GM19043 (cell line): ENCODE measurements at regions not wholly inside any gene's neighbourhood (a gene's known extent, or its start where the extent isn't known, plus 50 kb on each side); places are given as distances from the start of the nearest gene placed in this dataset.

ENCODE experiments used
- ATAC-seq: cut with Tn5 transposase; IDR thresholded peaks from one replicate; pipeline ENCODE4 v1.9.1; 2021; ENCODE audit warnings: low read depth; ENCODE audit not compliant: unreplicated experiment

DNA sequence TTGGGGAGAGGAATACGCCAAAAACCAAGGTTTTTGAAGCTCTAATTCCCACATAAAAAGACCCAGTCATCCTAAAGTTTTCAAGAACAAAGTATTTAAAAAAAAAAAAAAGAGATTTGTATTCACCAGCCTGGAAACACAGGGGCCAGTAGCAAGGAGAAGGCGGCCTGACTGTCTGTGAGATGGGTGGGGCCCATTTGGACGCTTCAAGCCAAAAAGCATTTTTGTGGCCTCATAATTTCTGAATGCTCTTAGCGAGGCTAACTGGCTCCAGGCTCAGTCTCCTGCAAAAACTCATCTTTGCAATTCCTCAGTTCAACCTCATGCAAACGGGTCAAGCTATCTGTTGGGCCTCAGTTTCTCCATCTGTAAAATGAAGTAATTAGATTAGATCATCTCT is 514.1 kb downstream of the MED13L start:
- ATAC-seq, result no peak

GRCh38 chr12:115762936-115763335 is 514.6 kb downstream of the MED13L start:
- ATAC-seq, result no peak

- no peak for ATAC-seq
Measured at GRCh38 chr12:115761784-115762183, 515.7 kb downstream of the MED13L start.

DNA sequence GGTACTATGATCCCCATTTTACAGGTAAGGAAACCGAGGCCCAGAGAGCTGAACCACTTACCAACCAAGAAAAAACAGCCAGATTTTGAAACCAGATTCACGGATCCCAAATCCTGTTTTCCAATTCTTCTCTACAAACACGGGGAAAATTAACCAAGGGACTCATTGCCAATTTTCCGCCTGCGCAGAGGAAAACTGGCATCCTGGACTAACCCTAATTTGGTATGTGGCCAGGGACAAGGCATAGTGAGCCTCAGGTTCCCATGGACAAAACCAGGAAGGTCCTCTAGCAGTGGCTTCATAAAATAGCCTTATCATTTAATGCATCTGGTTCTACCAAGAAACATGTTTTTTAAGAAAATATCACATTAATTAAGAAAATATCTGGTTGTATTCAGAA is 517.3 kb downstream of the MED13L start:
- no peak for ATAC-seq

- ATAC-seq, result no peak
Measured at GRCh38 chr12:115758877-115759620, 518.4 kb downstream of the MED13L start.

DNA sequence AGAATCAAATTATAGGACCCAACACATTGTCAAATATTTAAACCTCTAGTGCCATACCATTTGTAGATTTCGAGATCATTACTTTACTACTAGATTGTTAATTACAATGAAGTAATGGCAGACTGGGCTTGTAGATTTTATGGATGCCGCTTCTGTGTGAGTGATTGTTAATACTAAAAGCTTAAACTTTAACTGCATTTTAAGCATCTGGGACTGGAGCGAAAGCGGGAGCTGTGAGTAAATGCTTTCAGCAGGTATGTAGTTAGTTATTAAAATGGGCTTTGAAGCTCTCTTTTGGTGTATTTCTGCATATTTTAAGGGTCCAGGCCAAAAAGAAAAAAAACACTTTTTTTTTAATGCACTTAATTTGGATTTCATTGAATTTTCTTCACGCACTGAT is 519.3 kb downstream of the MED13L start:
- no peak for ATAC-seq

DNA sequence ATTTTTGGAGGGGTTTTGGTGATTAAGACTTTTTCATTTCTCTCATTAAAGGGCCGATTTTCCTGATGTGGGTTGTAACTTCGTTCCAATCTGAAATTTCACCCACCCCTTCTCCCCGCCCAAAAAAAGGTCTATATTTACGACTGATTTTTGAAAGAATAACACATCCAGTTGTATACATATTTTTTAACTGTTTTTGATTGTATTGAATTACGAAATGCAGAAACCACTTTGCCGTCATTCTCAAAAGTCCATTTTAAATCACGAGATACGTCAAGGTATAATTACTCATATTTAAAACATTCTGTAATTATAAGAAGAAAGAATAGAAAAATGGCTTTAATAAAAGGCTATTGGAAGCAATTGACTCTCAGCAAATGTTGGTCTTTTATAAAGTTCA is 520.7 kb downstream of the MED13L start:
- ATAC-seq, result no peak

GRCh38 chr12:115756271-115756670 is 521.2 kb downstream of the MED13L start:
- no peak for ATAC-seq

DNA sequence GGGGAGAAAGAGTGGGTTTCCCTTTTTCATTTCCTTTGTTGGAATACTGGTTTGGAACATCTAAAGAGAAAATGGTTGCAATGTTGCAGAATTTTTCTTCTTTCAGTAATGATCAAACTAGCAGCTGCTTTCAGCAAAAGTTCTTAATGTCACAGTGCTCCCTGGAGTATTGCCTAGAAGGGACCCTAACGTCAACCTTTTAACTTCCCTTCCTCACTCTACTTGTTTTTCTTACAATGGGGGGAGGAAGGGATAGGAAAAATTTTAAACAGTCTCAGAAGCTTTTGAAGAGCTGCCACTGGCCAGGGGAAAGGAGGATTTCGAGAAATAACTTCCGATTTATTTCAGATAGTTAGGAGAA is 521.8 kb downstream of the MED13L start:
- no peak for ATAC-seq

DNA sequence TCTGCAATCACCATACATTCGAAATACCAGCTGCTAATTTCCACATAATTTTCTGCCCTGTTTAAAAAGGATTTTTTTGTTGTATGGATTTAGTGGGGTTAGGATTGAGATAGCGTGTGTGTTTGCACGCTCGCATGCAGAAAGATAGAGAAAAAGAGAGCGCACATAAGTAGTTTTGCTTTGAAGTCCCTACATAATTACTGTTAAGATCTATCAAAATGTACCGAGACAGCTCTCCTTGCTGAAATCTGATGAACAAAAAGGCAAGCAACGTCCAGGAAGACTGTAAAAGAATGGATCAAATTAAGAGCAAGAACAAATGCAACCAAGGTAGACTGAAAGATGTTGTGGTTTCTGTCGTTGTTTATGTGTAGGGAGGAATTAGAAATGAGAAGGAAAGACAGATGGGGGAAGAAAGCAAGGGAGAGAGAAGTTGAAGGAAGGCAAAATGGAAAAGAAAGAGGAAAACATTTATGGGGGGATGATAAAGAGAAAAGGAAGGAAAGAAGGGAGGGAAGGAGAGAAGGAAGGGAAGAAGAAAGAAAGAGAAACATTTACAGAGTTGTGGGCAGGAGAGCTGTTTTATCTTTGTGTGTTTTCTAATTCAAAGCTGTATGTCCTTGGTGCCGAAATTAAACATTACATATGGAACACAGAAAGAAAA is 522.3 kb downstream of the MED13L start:
- ATAC-seq, result no peak

- no peak for ATAC-seq
Measured at GRCh38 chr12:115752913-115753726, 524.4 kb downstream of the MED13L start.

- ATAC-seq, result no peak
Measured at GRCh38 chr12:115752156-115752555, 525.3 kb downstream of the MED13L start.

DNA sequence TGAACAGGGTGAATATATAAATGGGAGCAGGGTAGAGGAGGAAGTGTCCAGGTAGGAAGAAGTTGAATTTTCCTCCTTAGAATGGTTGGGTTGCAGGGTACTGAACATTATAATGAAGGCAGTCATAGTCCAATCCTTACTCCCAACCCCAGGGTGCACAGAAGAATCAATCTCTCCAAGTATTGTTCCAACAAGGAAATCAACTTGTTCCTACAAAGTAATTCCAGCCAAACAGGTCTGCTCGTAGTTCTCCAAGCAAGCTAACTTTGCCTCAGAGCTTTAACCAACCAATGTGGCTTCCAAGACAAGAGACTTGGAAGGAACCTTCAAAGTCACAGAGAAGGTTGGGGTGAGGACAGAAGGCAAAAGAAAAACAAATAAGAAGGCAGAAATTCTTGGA is 527.2 kb downstream of the MED13L start:
- ATAC-seq, result no peak

DNA sequence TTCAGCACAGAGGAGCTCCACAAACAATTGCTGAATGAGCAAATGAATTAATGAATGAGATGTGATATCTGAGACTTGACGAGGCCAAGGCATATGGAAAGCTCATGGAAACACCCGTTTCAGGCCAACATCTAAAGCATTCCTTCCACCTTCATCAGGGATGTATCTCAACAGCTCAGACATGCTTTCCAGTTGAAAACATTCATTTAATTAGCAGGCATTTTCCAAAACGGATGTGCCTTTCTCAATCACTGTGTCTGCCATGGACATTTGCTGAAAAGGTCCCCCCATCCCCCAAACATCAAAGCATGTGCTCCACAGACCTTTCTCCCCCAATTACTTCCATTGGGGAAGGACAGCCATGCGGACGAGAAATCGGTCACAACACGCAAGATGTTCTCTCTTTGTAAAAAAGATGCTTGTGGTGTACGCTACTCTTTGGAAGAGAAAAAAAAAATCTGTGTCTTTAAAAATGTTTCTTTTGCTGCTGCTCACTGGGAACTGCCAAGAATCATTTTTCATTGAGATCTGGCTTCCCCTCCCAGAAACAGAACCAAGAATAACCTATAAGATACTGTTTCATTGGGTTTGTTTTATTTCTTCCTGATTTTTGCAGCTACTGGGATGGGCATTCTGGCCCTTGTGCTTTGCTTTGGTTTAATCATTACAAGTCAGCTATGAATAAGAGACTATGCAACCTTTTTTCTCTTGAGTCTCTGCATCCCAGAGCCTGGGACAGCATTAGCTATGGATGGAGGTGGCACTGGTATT is 528.2 kb downstream of the MED13L start:
- no peak for ATAC-seq

DNA sequence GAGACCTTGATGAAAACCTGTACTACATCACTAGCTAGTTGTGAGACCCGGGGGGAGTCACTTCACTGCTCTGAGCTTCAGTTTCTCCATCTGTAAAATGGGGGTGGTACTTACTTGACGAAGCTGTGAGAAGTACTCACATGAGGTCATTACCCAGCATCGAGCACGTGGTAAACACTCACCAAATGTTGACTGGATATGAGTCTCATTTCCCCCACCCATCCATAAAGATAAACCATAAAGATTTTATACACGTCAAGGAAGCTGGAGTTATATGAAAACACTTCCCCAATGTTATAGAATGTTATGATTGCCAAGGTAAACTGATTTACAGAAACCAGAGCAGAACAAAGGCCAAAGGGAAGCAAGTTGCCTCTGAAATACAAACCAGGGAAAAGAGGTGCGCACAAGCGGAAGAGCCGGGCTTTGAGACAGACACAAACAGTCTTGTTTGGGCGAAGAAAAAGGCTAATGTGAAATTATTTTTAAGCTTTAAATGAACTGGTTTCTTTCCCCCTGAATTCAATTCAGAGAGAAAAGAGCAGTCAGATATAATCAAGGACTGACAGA is 536.8 kb downstream of the MED13L start:
- no peak for ATAC-seq

- no peak for ATAC-seq
Measured at GRCh38 chr12:115737895-115738294, 539.6 kb downstream of the MED13L start.

- no peak for ATAC-seq
Measured at GRCh38 chr12:115736360-115736759, 541.1 kb downstream of the MED13L start.

GRCh38 chr12:115730975-115731541 is 546.4 kb downstream of the MED13L start:
- no peak for ATAC-seq

DNA sequence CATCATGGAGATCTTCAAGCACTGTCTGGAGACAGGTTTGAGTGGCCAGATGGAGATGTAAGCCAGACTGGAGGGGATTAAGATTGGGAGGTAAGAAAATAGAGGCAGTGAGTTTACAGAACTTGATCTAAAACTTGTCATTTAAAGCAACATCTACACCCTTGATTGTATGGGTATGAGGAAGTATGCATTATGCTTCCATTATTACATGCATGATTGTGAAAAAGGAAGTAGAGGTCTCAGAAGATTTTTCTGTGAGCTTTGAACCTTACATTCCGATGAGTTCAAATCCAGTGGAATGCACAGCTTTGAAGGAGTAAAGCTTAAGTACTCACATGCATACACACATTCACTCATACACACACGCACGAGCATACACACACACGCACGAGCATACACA is 550.8 kb downstream of the MED13L start:
- ATAC-seq, result no peak

- ATAC-seq, result no peak
Measured at GRCh38 chr12:115722181-115722580, 555.3 kb downstream of the MED13L start.
